ENCODE measurements at regions not wholly inside any gene's neighbourhood (a gene's known extent, or its start where the extent isn't known, plus 50 kb on each side); places are given as distances from the start of the nearest gene placed in this dataset.

DNA sequence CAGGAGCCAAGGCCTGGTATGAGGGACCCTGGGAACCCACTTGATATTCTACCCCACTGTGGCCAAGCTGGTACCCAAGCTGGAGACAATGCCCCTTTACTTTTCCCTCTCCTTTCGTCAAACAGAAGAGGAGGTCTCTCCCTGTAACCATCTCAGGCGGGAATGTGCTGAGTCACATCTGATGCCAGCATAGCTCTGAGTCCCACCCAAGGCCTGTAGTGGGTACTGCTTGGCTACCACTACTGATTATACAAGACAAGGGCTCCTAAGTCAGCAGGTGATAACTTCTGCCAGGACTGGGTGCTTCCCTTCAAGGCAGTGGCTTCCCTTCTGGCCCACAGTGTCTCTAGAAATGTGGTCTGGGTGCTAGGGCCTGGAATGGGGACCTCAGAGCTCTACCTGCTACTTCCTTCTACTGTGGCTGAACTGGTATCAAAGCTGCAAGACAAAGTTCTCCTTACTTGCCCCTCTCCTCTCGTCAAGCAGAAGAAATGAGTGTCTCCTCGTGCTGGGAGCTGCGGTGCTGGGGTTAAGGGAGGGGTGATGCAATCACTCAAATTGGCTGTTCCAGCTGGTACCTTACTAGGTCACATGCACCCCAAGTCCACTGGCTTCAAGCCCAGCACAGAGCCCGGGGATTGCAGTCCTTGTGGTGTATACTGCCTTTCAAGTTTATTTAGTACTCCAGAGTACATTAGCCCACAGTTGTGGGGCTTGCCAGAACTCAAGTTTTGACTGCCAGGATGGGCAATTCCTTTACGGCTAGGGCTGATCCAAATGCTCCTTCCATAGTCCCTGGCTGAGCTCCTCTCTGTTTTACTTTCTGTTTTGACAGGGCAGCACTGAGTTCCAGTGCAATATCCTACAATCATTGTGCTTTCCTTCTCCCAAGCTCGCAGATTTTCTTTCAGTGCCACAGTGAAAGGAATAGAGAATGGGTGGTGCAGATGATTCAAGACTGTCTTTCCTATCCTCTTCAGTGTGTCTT, 419.7 kb upstream of the CNTN5 start:
- POLR2A ChIA-PET (ENCODE audit: low non-redundant PET): no interaction called here
- DNase-seq (ENCODE audit: low spot score): no peak
- CTCF ChIA-PET: no interaction called here
- TF ChIP-seq, protein P1, sequence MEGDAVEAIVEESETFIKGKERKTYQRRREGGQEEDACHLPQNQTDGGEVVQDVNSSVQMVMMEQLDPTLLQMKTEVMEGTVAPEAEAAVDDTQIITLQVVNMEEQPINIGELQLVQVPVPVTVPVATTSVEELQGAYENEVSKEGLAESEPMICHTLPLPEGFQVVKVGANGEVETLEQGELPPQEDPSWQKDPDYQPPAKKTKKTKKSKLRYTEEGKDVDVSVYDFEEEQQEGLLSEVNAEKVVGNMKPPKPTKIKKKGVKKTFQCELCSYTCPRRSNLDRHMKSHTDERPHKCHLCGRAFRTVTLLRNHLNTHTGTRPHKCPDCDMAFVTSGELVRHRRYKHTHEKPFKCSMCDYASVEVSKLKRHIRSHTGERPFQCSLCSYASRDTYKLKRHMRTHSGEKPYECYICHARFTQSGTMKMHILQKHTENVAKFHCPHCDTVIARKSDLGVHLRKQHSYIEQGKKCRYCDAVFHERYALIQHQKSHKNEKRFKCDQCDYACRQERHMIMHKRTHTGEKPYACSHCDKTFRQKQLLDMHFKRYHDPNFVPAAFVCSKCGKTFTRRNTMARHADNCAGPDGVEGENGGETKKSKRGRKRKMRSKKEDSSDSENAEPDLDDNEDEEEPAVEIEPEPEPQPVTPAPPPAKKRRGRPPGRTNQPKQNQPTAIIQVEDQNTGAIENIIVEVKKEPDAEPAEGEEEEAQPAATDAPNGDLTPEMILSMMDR (conservative IDR thresholded peaks at IDR 0.05; ENCODE audit: low read depth): no peak
- no peak overlapping the region for H3K27ac ChIP-seq

DNA sequence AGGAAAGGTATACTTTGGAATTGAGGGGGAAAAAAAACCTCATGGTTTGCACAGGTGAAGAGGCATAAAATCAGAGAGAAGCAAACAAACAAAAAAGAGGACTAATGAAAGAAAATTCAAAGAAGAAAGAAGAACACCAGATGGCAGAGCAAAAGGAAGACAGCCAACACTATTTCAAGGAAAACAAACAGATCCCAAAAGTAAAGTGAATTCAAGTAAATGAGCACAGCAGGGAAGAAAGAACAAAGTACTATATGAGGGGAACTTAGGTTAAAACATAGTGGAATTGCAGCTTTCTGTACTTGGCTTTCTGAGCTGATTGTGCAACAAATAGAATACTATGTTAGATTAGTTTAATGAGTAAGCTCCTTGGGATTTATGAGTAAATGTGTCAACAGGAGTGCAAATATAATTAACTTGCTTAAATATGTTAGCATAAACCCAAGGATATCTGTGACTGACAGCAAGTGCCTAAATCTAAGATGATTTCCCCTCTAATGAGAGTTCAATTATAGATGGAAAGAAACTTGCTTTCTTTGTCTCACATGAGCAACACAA, 404.6 kb upstream of the CNTN5 start:
- ChIA-PET CTCF (no interaction called here), POLR2A (ENCODE audit: low non-redundant PET) (no interaction called here)
- TF ChIP-seq, protein P1 (conservative IDR thresholded peaks at IDR 0.05; ENCODE audit: low read depth): no peak
- no peak overlapping the region for H3K27ac ChIP-seq
- DNase-seq (ENCODE audit: low spot score): no peak

DNA sequence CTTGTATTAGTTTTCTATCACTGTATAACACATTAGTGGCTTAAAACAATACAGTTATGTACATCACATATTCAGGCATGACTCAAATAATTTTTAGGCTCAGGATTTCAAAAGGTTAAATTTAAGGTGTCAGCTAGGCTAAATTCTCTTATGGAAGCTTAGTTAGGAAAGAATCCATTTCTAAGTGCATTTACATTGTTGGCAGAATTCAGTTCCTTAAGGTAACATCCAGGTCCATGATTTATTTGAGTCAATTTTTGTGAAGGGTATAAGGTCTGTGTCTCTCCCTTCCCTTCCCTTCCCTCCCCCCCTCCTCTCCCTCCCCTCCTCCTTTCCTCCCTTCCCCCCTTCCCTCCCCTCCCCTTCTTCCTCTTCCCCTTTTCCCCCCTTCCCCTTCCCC, 399.0 kb upstream of the CNTN5 start:
- CTCF ChIA-PET: no interaction called here
- POLR2A ChIA-PET (ENCODE audit: low non-redundant PET): no interaction called here
- no peak for DNase-seq (ENCODE audit: low spot score)
- no peak overlapping the region for H3K27ac ChIP-seq
- TF ChIP-seq, protein P1 (conservative IDR thresholded peaks at IDR 0.05; ENCODE audit: low read depth): no peak

DNA sequence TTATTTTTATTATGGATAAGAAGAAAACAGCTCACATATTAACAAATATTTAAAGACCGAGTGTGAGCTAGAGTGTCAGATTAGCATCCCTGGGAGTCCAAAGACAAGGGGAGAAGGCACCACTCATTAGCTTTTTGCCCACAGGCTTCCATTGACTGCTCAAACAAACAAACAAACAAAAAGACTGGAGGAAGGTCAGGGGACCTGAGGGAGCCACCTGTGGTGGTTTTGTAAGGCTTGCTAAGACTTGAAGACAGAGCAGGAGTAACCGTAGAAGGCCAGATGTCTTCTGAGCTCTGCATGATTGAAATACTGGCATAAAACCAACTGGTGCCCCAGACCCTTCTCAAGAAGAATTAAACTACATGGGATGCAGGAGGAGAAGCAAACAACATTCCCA, 395.2 kb upstream of the CNTN5 start:
- no peak for DNase-seq (ENCODE audit: low spot score)

DNA sequence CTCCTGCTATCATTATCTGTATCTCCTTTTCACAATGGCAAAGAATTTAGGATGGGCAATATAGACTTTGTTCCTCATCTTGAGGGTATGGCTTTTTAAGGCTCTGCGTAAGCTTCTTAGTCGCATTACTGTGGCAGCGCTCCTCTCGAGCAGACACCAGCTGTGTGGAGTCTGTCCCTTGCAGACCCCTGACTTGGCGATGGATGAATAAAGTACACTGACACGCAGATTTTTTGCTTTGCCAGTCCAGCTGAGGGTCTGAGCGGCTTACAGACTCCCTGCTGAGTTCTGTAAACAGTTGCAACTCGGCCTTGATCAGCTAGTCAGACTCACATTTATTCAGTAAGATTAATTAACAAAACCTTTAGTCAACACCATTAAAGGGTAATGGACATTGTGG, 390.0 kb upstream of the CNTN5 start:
- POLR2A ChIA-PET (ENCODE audit: low non-redundant PET): no interaction called here
- TF ChIP-seq, protein P1 (conservative IDR thresholded peaks at IDR 0.05; ENCODE audit: low read depth): no peak
- CTCF ChIA-PET: no interaction called here
- DNase-seq (ENCODE audit: low spot score): no peak
- no peak overlapping the region for H3K27ac ChIP-seq

More for the DNA sequence above, 395.2 kb upstream of the CNTN5 start:
- TF ChIP-seq, protein P1 (conservative IDR thresholded peaks at IDR 0.05; ENCODE audit: low read depth): no peak
- CTCF ChIA-PET: no interaction called here
- H3K27ac ChIP-seq: no peak overlapping the region
- POLR2A ChIA-PET (ENCODE audit: low non-redundant PET): no interaction called here

DNA sequence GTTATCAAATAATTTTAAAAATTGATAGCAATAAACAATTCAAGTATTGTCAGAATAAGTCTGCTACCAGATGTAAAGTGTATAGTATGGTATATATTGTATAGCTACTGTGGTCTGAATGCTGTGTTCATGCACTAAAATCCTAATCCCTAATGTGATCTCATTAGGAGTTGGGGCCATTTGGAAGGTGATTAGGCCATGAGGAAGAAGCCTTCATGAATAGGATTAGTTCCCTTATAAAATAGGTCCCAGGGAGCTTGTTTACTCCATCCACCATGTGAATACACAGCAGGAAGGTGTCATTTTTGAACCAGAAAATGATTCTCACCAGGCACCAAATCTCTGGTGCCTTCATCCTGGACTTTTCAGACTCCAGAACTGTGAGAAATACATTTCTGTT, 363.0 kb upstream of the CNTN5 start:
- CTCF ChIA-PET: no interaction called here
- no peak for DNase-seq (ENCODE audit: low spot score)

More for the DNA sequence above, 363.0 kb upstream of the CNTN5 start:
- POLR2A ChIA-PET (ENCODE audit: low non-redundant PET): no interaction called here
- no peak overlapping the region for H3K27ac ChIP-seq
- TF ChIP-seq, protein P1 (conservative IDR thresholded peaks at IDR 0.05; ENCODE audit: low read depth): no peak

Measured in RWPE1 (cell line).